Muscle of leg (tissue), 3 donors: ENCODE measurements at regions not wholly inside any gene's neighbourhood (a gene's known extent, or its start where the extent isn't known, plus 50 kb on each side); places are given as distances from the start of the nearest gene placed in this dataset.
"Not testable (repeated sequence)": the region's sequence is repeated elsewhere in the genome, so short reads cannot be mapped to it uniquely, and the experiment has no call there.

ENCODE experiments used
- DNase-seq: peaks from one replicate; pipeline ENCODE4 v3.0.0; 2013
- H3K27ac ChIP-seq: one replicate; pipeline ENCODE4 v1.5.1; 2013; ENCODE audit warnings: mild to moderate bottlenecking, low read length, control low read depth
- H3K27me3 ChIP-seq: one replicate; pipeline ENCODE4 v1.6.1; 2013; ENCODE audit warnings: low read length; ENCODE audit not compliant: control insufficient read depth, insufficient read depth
- H3K36me3 ChIP-seq: one replicate; pipeline ENCODE4 v1.6.1; 2013; ENCODE audit warnings: low read length; ENCODE audit not compliant: control insufficient read depth, insufficient read depth
- H3K4me1 ChIP-seq: one replicate; pipeline ENCODE4 v1.6.1; 2013; ENCODE audit warnings: low read length; ENCODE audit not compliant: control insufficient read depth, insufficient read depth
- H3K4me3 ChIP-seq: one replicate; pipeline ENCODE4 v1.5.1; 2013; ENCODE audit warnings: low read length, control low read depth
- H3K9me3 ChIP-seq: replicated peaks from 2 replicates; pipeline ENCODE4 v1.6.1; 2013; ENCODE audit warnings: low read depth, low read length; ENCODE audit not compliant: control insufficient read depth
- WGBS: methylation state at CpG from one replicate; pipeline ENCODE4 v1.1.5; 2013; ENCODE audit warnings: missing lambda C conversion rate; ENCODE audit not compliant: insufficient coverage; 5-methylcytosine and 5-hydroxymethylcytosine counted together

- peaks cover 4% of the 10 kb centered on the region for H3K9me3 ChIP-seq
- no peak for DNase-seq
- no peaks in the 10 kb centered on the region for H3K36me3 ChIP-seq
- H3K4me3 ChIP-seq, result no peak overlapping the region
- no peaks in the 10 kb centered on the region for H3K4me1 ChIP-seq
- no peaks in the 10 kb centered on the region for H3K27me3 ChIP-seq
- H3K27ac ChIP-seq, result no peak overlapping the region
Observed at GRCh38 chr7:9698375-9698774, 1265.0 kb downstream of the NXPH1 start.

GRCh38 chr7:9709216-9709615 is 1264.5 kb upstream of the PHF14 start:
- Histone ChIP-seq H3K4me1 (no peaks in the 10 kb centered on the region), H3K9me3 (no peaks in the 10 kb centered on the region), H3K4me3 (no peak overlapping the region), H3K36me3 (no peaks in the 10 kb centered on the region), H3K27ac (no peak overlapping the region), H3K27me3 (no peaks in the 10 kb centered on the region)
- WGBS, result no CpG with 5 or more reads among the region's 1 CpG
- no peak for DNase-seq

- no peak for DNase-seq
- no peak overlapping the region for H3K4me3 ChIP-seq
- 45% methylated on average over 2 of the region's 3 CpGs for WGBS
- H3K4me1 ChIP-seq, result no peaks in the 10 kb centered on the region
- H3K27me3 ChIP-seq, result no peaks in the 10 kb centered on the region
- no peak overlapping the region for H3K27ac ChIP-seq
- no peaks in the 10 kb centered on the region for H3K36me3 ChIP-seq
- H3K9me3 ChIP-seq, result no peaks in the 10 kb centered on the region
Observed at GRCh38 chr7:9711259-9711918, 1262.3 kb upstream of the PHF14 start.

GRCh38 chr7:9718071-9718661 is 1255.5 kb upstream of the PHF14 start:
- no peak for DNase-seq
- Histone ChIP-seq H3K27me3 (no peaks in the 10 kb centered on the region), H3K27ac (no peak overlapping the region), H3K4me3 (no peak overlapping the region), H3K9me3 (no peaks in the 10 kb centered on the region), H3K4me1 (no peaks in the 10 kb centered on the region), H3K36me3 (no peaks in the 10 kb centered on the region)

GRCh38 chr7:9719303-9719702 is 1254.4 kb upstream of the PHF14 start:
- H3K4me1 ChIP-seq, result no peaks in the 10 kb centered on the region
- H3K27ac ChIP-seq, result no peak overlapping the region
- no peak for DNase-seq
- no peaks in the 10 kb centered on the region for H3K36me3 ChIP-seq
- H3K27me3 ChIP-seq, result no peaks in the 10 kb centered on the region
- 87% methylated on average over 2 of the region's 4 CpGs for WGBS
- H3K9me3 ChIP-seq, result no peaks in the 10 kb centered on the region
- H3K4me3 ChIP-seq, result no peak overlapping the region

GRCh38 chr7:9719721-9720120 is 1254.0 kb upstream of the PHF14 start:
- no peak overlapping the region for H3K4me3 ChIP-seq
- no peaks in the 10 kb centered on the region for H3K9me3 ChIP-seq
- no CpG with 5 or more reads among the region's 3 CpGs for WGBS
- no peaks in the 10 kb centered on the region for H3K27me3 ChIP-seq
- H3K36me3 ChIP-seq, result no peaks in the 10 kb centered on the region
- H3K27ac ChIP-seq, result no peak overlapping the region
- H3K4me1 ChIP-seq, result no peaks in the 10 kb centered on the region
- no peak for DNase-seq

GRCh38 chr7:9725940-9726663 is 1247.6 kb upstream of the PHF14 start:
- 92% methylated on average over 29 of the region's 60 CpGs for WGBS
- H3K27me3 ChIP-seq, H3K4me1 ChIP-seq, DNase-seq, H3K36me3 ChIP-seq, H3K4me3 ChIP-seq, H3K27ac ChIP-seq, H3K9me3 ChIP-seq: not testable (repeated sequence)

GRCh38 chr7:9726811-9727210 is 1246.9 kb upstream of the PHF14 start:
- not testable (repeated sequence) for H3K27ac ChIP-seq, H3K27me3 ChIP-seq, DNase-seq, H3K36me3 ChIP-seq, H3K9me3 ChIP-seq, H3K4me1 ChIP-seq, H3K4me3 ChIP-seq
- WGBS, result 95% methylated on average over 7 of the region's 22 CpGs

GRCh38 chr7:9727467-9727869 is 1246.2 kb upstream of the PHF14 start:
- 93% methylated on average over 10 of the region's 13 CpGs for whole genome bisulfite sequencing
- not testable (repeated sequence) for H3K27ac ChIP-seq, H3K4me3 ChIP-seq, H3K36me3 ChIP-seq, H3K27me3 ChIP-seq, H3K4me1 ChIP-seq, H3K9me3 ChIP-seq, DNase-seq

- H3K4me1 ChIP-seq, H3K9me3 ChIP-seq, DNase-seq, H3K27me3 ChIP-seq, H3K27ac ChIP-seq, H3K4me3 ChIP-seq, H3K36me3 ChIP-seq: not testable (repeated sequence)
- WGBS, result 94% methylated on average over 7 of the region's 17 CpGs
Observed at GRCh38 chr7:9728014-9728657, 1245.5 kb upstream of the PHF14 start.
